ENCODE measurements at regions not wholly inside any gene's neighbourhood (a gene's known extent, or its start where the extent isn't known, plus 50 kb on each side); places are given as distances from the start of the nearest gene placed in this dataset.

- TF ChIP-seq CTCF (IDR thresholded peaks at IDR 0.05; ENCODE audit: poor library complexity, severe bottlenecking) (no peak), MXI1 (conservative IDR thresholded peaks at IDR 0.05; ENCODE audit: poor library complexity, severe bottlenecking) (no peak), REST (IDR thresholded peaks at IDR 0.05; ENCODE audit: borderline replicate concordance) (no peak), EZH2 (IDR thresholded peaks at IDR 0.05; ENCODE audit: borderline replicate concordance, insufficient read depth, low read length, poor library complexity, severe bottlenecking) (no peak)
Measured at GRCh38 chr3:189404024-189404423, 227.2 kb upstream of the TP63 start.
